HG03280 (cell line): ENCODE measurements at regions not wholly inside any gene's neighbourhood (a gene's known extent, or its start where the extent isn't known, plus 50 kb on each side); places are given as distances from the start of the nearest gene placed in this dataset.
"Not testable (repeated sequence)": the region's sequence is repeated elsewhere in the genome, so short reads cannot be mapped to it uniquely, and the experiment has no call there.

Experiments
- ATAC-seq: cut with Tn5 transposase; IDR thresholded peaks from one replicate; pipeline ENCODE4 v1.9.1; 2021; ENCODE audit warnings: mild to moderate bottlenecking, moderate library complexity; ENCODE audit not compliant: unreplicated experiment

GRCh38 chrX:77127571-77127970 lies 319.6 kb upstream of the FGF16 start:
- ATAC-seq: not testable (repeated sequence)

GRCh38 chrX:77143907-77144306 lies 303.3 kb upstream of the FGF16 start:
- ATAC-seq: no peak

GRCh38 chrX:77160301-77160700 lies 286.9 kb upstream of the FGF16 start:
- no peak for ATAC-seq

- no peak for ATAC-seq
Measured at GRCh38 chrX:77162777-77163176, 284.4 kb upstream of the FGF16 start.

- no peak for ATAC-seq
Measured at GRCh38 chrX:77167993-77168392, 279.2 kb upstream of the FGF16 start.

GRCh38 chrX:77174680-77175519 lies 272.3 kb upstream of the FGF16 start:
- no peak for ATAC-seq

GRCh38 chrX:77200663-77201062 lies 246.5 kb upstream of the FGF16 start:
- no peak for ATAC-seq

GRCh38 chrX:77223046-77223445 lies 224.1 kb upstream of the FGF16 start:
- ATAC-seq: no peak

GRCh38 chrX:77264490-77264889 lies 182.7 kb upstream of the FGF16 start:
- no peak for ATAC-seq

GRCh38 chrX:77275392-77275791 lies 171.8 kb upstream of the FGF16 start:
- ATAC-seq: no peak

GRCh38 chrX:77276742-77277141 lies 170.4 kb upstream of the FGF16 start:
- no peak for ATAC-seq

- no peak for ATAC-seq
Measured at GRCh38 chrX:77277911-77278310, 169.3 kb upstream of the FGF16 start.

GRCh38 chrX:77279373-77279772 lies 167.8 kb upstream of the FGF16 start:
- ATAC-seq: not testable (repeated sequence)

GRCh38 chrX:77293331-77293995 lies 153.7 kb upstream of the FGF16 start:
- ATAC-seq: no peak

- no peak for ATAC-seq
Measured at GRCh38 chrX:77298296-77298695, 148.9 kb upstream of the FGF16 start.

GRCh38 chrX:77298790-77299189 lies 148.4 kb upstream of the FGF16 start:
- no peak for ATAC-seq

- no peak for ATAC-seq
Measured at GRCh38 chrX:77299549-77299948, 147.6 kb upstream of the FGF16 start.

GRCh38 chrX:77342004-77342403 lies 105.2 kb upstream of the FGF16 start:
- no peak for ATAC-seq

- ATAC-seq: no peak
Measured at GRCh38 chrX:77346859-77347258, 100.3 kb upstream of the FGF16 start.

GRCh38 chrX:77347572-77347971 lies 99.6 kb upstream of the FGF16 start:
- no peak for ATAC-seq

- no peak for ATAC-seq
Measured at GRCh38 chrX:77389891-77390290, 57.3 kb upstream of the FGF16 start.

- ATAC-seq: not testable (repeated sequence)
Measured at GRCh38 chrX:77390365-77390764, 56.8 kb upstream of the FGF16 start.
